K562 (cell line): ENCODE measurements at regions not wholly inside any gene's neighbourhood (a gene's known extent, or its start where the extent isn't known, plus 50 kb on each side); places are given as distances from the start of the nearest gene placed in this dataset.

Experiments used
- FOXO4 ChIP-seq: fragments of 450-650 bp; formaldehyde crosslinking; IDR thresholded peaks from 2 replicates; pipeline ENCODE4 v1.4.0; 2020; ENCODE audit warnings: mild to moderate bottlenecking, moderate library complexity
- NEUROD1 ChIP-seq: fragments of 150-350 bp; IDR thresholded peaks from 2 replicates; pipeline ENCODE4 v1.6.1; 2014; ENCODE audit warnings: borderline replicate concordance, low read length, low read depth; ENCODE audit not compliant: partially characterized antibody
- PCBP1 ChIP-seq: fragments of 200-400 bp; formaldehyde crosslinking; IDR thresholded peaks from 2 replicates; pipeline ENCODE4 v1.6.1; 2018; ENCODE audit warnings: mild to moderate bottlenecking, low read depth, low read length; ENCODE audit not compliant: poor library complexity, severe bottlenecking
- RFX7 ChIP-seq: fragments of 250-450 bp; sonication (Bioruptor Pico); IDR thresholded peaks from 2 replicates; pipeline ENCODE4 v1.5.1; 2021; ENCODE audit warnings: mild to moderate bottlenecking
- SMC3 ChIP-seq: conservative IDR thresholded peaks from 2 replicates; pipeline ENCODE4 v1.6.1; 2011; ENCODE audit warnings: low read depth, low read length, improper control_type of control experiment; ENCODE audit not compliant: insufficient read depth
- ZBTB33 ChIP-seq: sonication (generic); formaldehyde crosslinking; IDR thresholded peaks from 2 replicates; pipeline ENCODE4 v1.8.1; 2023; ENCODE audit warnings: mild to moderate bottlenecking, missing genetic modification reagents
- ZNF217 ChIP-seq: sonication (generic); formaldehyde crosslinking; IDR thresholded peaks from 2 replicates; pipeline ENCODE4 v1.8.0; 2022; ENCODE audit warnings: mild to moderate bottlenecking, missing genetic modification reagents
- ZNF274 ChIP-seq: IDR thresholded peaks from 2 replicates; pipeline ENCODE4 v1.6.1; 2011; ENCODE audit warnings: low read depth, mild to moderate bottlenecking, low read length, moderate library complexity, borderline replicate concordance
- ZNF431 ChIP-seq: sonication (generic); formaldehyde crosslinking; IDR thresholded peaks from 2 replicates; pipeline ENCODE4 v1.8.0; 2022; ENCODE audit warnings: mild to moderate bottlenecking, missing genetic modification reagents
- ZNF57 ChIP-seq: fragments of 450-650 bp; formaldehyde crosslinking; IDR thresholded peaks from 2 replicates; pipeline ENCODE4 v1.4.0; 2020; ENCODE audit warnings: mild to moderate bottlenecking, moderate library complexity
- ZNF830 ChIP-seq: fragments of 250-450 bp; sonication (Bioruptor Pico); IDR thresholded peaks from 2 replicates; pipeline ENCODE4 v1.5.0; 2021; ENCODE audit warnings: mild to moderate bottlenecking
- ZSCAN32 ChIP-seq: fragments of 450-650 bp; formaldehyde crosslinking; IDR thresholded peaks from 2 replicates; pipeline ENCODE4 v1.4.0; 2020; ENCODE audit warnings: mild to moderate bottlenecking, moderate library complexity
- TF ChIP-seq, protein P1 (sequence below): fragments of 250-450 bp; sonication (Bioruptor Pico); IDR thresholded peaks from 2 replicates; pipeline ENCODE4 v1.5.0; 2022; ENCODE audit warnings: mild to moderate bottlenecking

DNA sequence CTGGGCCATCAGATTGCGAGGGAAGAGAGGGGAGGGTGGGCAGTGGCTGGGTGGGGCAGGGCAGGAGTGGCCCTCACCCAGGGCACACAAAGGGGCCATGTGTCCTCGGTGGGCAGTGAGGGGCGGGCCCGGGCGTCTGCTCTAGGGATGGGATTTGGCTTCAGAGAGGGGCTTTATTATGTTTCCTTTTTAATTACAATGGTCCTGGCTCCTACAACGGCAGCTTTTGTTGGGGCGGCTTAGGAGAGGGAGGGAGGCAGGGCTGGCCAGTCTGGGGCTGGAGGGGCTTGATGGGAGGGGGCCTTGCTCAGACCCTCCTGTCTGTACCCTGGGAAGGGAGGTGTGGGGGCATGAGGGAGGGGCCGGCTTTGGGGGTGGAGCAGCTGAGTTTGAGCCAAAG lies 102.8 kb upstream of the WNT4 start:
- TF ChIP-seq SMC3 (no peak), RFX7 (CRISPR knock-in tag) (no peak), FOXO4 (CRISPR knock-in tag) (no peak), ZNF57 (no peak), ZNF830 (CRISPR knock-in tag) (no peak), ZSCAN32 (CRISPR knock-in tag) (no peak), ZNF431 (CRISPR knock-in tag) (no peak), ZNF274 (no peak), ZBTB33 (CRISPR knock-in tag) (no peak), ZNF217 (CRISPR knock-in tag) (no peak), PCBP1 (no peak), NEUROD1 (no peak)
- TF ChIP-seq, protein P1, sequence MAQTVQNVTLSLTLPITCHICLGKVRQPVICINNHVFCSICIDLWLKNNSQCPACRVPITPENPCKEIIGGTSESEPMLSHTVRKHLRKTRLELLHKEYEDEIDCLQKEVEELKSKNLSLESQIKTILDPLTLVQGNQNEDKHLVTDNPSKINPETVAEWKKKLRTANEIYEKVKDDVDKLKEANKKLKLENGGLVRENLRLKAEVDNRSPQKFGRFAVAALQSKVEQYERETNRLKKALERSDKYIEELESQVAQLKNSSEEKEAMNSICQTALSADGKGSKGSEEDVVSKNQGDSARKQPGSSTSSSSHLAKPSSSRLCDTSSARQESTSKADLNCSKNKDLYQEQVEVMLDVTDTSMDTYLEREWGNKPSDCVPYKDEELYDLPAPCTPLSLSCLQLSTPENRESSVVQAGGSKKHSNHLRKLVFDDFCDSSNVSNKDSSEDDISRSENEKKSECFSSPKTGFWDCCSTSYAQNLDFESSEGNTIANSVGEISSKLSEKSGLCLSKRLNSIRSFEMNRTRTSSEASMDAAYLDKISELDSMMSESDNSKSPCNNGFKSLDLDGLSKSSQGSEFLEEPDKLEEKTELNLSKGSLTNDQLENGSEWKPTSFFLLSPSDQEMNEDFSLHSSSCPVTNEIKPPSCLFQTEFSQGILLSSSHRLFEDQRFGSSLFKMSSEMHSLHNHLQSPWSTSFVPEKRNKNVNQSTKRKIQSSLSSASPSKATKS (CRISPR knock-in tag) = no peak
